Suppressor macrophage (primary cell): ENCODE measurements at regions not wholly inside any gene's neighbourhood (a gene's known extent, or its start where the extent isn't known, plus 50 kb on each side); places are given as distances from the start of the nearest gene placed in this dataset.
"Not testable (repeated sequence)": the region's sequence is repeated elsewhere in the genome, so short reads cannot be mapped to it uniquely, and the experiment has no call there.

Experiments used
- DNase-seq, 4 experiments: peaks; one replicate each; pipeline ENCODE4 v3.0.0-alpha.2; 2020 to 2022

DNA sequence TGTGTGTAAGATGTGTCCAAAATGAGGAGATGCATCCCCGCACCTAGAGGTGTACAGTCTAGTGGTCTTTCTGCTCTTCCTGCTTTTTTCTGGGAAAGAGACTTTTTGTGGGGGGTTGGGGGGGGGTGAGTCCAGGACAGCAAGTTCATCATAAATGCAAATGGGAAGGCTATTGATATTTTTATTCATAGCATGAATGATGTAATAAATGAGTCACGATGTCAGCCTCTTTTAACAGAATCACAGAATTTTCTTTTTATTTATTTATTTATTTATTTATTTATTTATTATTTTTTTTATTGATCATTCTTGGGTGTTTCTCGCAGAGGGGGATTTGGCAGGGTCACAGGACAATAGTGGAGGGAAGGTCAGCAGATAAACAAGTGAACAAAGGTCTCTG lies 111.3 kb downstream of the C9orf152 start:
- not testable (repeated sequence) for DNase-seq

DNA sequence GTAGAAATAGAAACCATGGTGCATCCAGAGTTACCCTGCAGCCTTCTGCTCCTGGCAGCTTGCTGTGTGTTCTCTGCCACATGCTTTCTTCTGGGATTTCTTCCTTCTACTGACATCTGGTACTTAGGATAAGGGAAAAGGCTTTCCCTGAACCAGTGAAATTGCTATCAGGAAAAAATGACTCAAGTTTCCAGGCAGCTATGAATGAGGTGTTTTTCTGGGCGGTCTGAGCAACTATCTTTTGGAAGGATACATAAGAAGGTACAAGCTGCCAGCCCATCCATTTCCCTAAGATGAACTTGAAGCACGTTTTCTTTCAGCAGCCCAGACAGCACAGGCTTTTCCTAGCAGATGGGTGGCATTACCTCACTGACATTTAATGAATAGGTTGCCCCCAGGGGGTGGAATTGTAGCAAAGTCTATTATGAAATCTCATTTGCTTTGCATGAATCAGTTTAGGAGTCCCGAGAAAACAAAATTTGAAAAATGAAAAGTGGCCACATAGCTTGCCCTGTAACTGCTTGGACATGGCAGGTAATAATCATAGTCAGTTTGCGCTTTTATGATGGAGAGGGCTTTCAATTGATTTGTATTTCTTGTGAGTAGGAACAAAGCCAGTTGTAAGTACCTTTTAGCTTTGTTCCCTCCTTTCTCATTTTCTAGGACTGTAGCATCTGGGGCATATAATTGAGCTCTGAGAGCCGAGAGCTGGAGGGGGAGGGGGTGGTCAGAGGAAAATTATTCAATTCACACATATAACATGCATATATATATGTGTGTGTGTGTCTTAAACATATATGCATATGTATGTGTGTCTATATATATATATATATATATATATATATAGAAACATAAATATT lies 108.5 kb downstream of the C9orf152 start:
- DNase-seq, result no peak

DNA sequence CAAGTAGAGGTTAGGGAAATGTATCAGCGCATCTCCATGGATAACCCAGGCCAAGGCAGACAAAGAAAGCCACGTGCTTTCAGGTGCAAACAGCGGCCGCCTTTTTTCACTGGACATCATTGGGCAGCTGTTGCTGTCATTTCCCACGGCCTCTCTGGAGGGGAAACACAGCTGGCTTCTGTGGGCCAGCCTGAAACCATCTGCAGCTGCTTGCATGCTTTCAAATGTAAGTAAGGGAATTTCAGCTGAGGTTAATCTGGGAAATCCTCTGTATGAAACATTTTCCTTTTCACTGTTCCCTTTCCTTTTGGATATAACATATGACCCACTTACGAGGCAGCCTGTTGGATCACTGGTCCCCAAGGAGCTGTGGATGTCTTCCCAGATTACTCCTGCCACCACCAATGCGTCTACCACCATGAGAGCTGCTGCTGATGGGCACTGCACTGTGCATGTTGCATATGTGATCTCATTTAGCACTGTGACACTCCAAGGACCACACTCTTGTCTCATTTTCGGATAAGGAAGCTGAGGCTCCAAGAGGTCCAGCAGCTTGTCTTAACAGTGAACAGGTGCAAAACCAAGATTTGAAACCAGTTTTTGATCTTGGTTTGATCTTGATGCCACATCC lies 106.3 kb downstream of the C9orf152 start:
- no peak for DNase-seq

DNA sequence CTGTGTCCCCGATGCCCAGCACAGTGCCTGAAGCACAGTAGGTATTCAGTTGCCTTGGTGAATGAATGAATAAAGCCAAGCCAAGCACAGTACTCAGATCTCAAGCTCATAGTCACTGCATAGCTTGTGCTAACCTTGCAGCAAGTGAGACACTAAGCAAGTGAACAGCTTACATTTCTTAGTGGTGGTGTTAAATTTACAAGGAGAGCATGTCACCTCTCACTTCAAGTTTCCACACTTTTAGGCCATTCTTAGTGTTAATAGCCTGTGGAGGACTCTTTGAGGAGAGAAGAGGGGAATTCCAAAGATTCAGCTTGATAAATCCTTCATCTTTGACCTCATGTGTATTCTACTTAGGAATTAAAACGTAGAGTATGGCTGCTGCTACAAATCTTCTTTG lies 104.7 kb downstream of the C9orf152 start:
- DNase-seq, result no peak

DNA sequence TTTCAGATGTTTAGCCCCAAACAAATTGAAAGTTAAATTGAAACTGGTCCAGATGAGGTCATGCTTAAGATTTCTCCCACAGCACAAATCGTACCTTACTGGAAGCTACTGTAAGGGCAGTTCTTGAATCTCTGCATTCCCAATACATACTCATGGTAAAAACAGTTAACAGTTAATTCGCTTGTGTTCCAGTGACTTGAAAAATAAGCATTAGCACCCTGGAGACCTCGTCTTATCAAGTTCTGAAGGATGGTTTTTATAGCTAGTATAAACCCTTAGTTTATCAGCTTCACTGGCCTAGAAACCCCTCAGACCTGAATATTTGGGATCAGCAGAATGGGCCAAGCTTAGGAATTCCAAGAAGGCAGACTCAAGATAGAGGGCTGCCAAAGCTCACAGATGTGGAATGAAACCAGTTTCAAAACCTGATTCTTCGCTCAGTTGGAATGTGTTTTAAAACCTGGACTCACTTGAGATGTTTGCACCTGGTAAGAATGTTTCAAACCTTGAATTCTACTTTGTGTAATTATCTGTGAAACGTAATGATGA lies 103.6 kb downstream of the C9orf152 start:
- no peak for DNase-seq

DNA sequence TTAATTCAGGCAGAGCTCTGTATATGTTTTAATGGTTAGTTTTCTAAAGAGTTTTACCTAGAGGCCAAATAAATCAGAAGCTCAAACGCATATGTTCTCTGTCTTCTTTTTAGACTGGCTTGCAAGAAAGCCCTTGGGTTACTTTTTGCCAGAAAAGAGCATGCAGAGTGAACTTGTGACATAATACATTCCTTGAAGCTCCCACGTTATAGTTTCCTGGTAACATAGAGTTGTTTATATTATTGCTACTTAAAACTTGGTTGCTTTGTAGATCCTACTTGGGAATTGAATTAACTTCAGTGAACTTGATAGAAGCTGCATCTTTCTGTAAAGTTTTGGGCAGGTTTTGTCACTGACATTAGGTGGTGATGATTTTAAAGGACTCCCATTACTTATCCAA lies 102.9 kb downstream of the C9orf152 start:
- no peak for DNase-seq

DNA sequence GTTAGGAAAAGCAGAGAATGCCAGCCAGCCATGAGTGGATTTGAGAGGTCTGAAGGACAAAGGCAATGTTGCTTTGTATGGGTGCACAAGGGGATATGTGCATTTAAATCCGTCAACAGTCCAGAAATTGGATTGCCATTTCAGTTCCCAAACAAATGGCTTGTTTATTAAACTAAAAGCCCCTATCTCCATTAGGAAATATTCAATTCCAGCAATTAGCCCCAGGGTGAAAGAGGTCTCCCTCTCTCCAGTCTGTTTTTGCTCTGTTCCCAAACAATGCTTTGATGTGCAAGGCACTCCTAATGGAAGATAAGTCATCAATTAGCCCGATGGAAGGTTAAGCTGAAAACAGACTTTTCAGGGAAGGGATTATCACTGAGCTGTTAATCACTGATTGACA lies 101.3 kb downstream of the C9orf152 start:
- DNase-seq, result no peak

DNA sequence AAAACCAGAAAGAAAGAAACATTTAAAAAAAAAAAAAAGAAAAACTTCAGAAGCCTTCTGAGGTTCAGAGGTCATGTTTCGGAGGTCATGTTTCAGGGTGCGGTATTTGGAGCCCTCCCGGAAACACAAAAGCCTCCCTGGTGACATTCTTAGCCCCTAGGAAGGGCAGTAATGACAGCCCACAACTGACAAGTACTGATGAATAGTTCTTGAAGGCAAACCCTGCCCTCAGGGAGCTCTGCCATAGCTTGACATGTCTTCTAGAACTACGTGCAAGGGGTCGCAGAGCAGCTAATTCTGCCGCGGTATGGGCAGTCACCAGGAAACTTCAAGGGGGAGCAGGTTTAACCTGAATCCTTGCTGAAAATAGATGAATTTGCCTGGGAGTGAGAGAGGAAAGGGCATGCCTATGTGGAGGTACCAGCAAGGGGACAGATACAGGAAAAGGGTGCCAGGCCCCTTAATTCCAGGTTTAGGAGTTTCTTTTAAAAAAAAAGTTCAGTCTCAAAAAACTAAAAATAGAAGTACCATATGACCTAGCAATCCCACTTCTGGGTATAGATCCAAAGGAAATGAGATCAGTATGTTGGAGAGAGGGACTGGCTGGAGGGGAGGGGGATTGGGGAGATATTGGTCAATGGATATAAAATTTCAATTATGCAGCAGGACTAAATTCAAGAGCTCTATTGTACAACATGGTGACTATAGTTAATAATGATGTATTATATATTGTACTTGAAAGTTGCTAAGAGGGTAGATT lies 98.4 kb downstream of the C9orf152 start:
- no peak for DNase-seq

DNA sequence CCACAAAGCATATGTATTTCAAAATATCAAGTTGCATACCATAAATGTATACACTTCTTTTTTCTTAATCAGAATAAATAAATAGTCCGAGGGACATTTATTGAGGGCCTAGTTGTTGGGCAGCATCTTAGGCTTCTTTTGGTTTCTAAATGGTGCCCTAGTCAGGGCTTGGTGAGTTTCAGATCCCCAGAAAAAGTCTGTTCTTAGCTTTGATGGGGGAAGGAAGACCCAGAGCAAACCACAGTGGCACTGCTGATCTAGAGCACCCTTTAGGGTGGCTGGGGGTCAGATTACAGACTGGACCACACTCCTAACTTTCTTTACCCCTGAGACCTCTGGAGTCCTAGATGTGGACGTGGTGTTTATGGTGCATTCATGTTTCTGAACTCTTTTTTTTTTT lies 97.8 kb downstream of the C9orf152 start:
- no peak for DNase-seq

DNA sequence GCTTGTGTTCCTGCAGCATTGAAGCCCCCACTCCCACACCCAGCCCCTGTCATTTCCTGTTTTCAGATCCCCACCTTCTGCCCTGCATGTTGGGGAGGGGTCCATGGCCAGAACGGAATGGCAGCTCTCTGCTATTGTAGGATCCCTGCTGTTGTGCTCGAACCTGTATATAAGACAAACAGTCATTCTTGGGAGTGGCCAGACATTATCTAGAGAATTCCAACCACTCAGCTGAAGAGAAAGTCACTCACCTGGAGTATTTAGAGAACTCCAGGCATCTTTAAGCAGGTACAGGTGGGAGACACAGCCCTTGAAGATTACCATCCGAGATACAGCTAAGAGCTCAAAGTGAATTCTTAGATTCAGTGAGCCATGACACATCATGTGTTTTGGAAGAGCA lies 96.1 kb downstream of the C9orf152 start:
- DNase-seq, result no peak

DNA sequence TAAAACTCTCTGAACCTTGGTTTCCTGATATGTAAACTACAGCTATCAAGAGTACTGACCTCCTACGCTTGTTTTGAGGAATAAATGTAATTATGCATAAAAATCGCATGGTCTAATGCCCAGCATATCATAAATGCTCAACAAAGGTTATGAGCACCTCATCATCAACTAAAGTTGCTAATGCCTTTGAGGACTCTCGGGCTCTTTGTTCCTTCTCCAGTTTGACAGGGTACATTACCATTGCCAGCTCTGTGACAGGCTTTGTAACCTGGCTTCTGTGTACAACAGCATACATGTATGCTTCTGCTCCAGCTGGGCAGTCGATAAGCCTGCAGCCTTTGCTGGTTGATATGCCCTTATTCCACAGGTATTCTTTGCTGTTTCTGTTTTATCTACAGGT lies 95.2 kb downstream of the C9orf152 start:
- no peak for DNase-seq

DNA sequence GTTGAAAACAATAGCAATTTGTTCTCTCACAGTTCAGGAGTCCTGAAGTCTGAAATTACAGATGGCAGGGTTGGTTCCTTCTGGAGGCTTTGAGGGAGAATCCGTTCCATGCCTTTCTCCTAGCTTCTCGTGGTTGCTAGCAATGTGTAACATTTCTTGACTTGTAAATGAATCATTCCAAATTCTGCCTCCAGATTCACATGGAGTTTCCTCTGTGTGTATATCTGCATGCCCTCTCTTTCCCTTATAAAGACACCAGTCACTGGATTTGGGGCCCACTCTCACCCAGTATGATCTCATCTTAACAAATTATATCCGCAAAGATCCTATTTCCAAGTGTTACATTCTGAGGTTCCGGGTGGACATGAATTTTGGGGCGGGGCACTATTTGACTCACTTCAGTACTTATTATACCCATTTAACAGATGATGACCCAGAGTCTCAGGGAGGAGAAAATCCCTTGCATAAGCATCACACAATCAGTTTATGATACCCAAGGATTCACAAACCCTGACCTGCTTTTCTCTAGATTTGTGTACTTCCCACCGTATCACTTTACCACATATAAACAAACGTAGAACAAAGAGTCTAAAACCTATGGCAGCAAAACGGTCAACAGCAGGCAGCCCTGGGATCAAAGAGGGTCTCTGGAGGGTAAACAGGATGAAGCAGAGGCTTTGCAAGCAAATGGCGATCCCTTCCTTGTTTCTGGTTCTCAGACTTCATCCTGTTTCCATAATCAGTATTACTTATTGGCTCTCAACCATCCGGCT lies 93.7 kb downstream of the C9orf152 start:
- DNase-seq, result no peak

DNA sequence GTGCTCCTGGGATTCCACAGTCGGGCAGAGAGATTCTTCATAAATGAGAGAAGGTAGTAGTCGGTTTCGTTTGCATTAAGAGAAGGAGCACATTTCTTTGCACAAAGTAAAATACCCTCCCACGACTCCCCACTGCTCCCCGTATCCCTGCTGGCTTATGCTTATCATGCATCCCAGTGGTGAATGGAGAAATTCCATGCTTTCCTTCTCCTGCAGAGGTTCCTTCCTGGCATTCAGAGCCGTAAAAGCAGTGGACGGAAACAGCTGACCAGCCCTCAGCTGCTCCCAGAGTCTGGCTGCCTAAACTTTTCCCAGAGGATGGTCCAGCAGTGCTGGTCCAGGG lies 93.1 kb downstream of the C9orf152 start:
- DNase-seq, result no peak

DNA sequence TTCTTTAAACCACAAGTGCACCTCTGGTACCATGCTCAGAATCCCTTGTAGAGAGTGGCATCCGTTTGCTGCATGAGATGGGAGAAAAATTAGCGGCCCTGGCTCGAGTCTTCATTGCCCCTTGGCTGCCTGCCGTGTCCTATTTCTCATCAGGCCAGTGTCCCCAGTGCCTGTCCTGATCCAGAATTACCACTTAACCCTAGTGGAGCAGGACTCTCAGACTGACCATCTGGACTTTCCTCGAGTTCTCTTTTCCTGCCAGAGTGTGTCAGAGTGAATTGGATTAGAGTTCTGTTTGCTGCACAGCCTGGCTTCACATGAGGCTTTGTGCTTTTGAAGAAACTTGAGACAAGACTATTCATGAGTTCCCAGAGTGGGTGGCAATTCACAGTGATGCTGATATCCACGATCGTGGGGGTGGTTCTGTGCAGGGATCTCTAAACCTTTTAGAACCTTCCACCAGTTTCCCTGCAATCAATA lies 92.6 kb downstream of the C9orf152 start:
- no peak for DNase-seq

DNA sequence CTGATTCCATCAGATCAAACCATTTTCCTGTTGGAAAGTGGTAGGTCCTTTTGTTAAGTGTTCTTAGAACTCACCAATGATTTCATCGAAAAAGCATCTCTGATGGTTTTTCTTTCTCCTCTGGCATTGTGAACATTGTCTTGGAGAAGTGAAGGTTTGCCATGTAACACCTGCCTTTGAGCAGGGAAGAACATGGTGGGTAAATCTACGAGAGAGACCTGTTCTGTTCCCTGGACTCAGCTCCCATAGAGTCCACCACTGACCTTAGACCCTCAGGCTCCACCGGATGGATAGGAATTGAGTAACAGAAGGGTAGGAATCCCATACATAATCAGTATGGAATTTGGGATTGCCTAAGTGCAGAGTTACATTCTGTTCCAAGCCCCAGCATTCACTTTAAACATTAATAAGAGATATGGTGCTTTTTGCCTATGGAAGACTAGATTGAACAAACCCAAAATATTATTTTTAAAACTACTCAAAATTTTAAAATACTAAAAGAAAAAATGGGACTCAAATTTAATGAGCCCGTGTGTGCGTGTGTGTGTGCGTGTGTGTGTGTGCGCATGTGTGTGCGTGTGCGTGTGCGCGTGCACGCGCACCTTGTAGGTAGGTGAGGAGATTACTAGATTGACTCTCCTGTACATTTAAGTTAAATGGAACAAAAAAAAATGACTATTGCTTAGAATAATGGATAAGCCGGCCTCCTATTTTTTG lies 92.0 kb downstream of the C9orf152 start:
- no peak for DNase-seq

DNA sequence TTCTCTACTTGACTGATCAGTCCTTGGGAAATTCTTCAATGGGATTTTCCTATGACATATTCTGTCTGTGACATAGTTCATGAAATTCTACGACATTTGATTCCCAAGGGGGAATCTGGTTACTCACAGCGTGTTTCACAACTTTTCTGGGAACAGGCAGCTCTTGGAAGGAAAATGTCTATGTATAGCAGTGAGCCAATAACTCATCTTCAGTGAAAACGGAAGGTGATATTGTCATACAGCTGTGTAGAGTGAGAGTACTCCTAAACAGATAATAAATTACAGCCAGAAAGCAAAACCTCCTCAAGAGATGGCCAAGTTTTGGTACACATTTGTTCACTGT lies 91.4 kb downstream of the C9orf152 start:
- no peak for DNase-seq

DNA sequence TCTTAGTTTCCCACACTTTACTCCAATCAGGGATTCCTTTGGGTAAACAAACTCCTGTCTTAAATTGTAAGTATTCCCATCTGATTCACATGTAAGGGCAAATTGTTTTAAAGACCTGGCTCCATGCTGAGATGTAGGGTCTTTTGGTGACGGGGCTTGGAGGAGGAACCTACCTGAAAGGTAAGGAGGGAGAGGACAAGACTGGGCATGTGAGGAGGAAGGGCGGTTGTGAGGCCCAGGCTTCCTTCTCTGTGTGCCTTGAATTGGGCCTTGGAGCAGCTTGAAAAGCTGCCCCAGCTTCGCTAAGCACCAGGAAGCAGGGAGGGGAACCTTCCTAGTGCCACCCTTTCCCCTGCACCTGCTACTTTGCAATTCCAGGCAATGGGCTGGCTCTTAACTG lies 86.8 kb downstream of the C9orf152 start:
- DNase-seq, result no peak

DNA sequence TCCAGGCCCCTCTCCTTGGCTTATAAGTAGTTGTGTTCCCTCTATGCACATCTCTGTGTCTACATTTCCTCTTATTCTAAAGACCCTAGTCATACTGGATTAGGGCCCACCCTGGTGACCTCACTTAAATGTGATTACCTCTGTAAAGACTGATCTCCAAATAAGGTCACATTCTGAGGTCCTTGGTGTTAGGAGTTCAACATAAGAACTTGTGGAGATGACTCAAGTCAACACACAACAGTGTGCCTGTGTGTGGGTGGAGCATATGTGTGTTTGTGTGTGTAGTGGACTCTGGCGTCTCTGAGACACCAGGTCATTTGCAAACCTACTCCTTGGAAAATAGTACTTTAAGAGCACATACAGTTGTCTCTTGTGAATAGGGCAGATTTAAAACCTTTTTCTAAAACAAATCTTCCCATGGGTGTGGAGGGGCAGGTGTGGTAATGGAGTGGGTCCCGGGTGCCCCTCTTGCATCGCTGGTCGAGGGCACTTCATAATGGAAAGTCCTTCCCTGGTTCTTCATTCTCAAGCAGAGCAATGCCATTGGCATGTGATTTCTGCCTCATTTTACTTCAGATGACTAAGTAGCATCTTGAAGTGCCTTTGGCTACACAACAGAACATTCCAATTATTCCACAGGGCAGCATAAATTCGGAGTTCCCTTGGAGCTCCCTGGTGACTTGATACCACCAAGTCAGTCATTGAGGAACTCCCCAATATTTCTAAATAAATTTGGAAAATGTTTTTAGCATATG lies 84.4 kb downstream of the C9orf152 start:
- DNase-seq, result peak in 2 of 4 experiments; percentile 37 to 48

DNA sequence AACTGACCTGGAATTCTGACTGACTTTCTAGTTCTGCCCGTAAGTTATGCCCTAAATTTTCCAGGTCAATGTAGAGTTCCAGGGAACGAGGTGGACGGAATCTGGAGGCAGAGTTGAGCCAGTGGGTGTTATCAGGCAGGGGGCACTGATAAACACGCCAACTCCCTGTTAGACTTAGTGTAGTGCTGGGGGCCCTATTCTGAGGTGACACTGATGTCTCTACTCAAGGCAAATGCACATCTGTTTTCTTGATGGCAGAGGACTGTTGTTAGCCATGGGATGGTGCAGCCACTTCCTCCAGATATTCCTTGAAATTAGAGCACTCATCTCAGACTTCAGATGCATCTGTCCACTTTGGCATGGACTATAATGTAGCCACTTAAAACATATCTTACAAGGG lies 83.5 kb downstream of the C9orf152 start:
- no peak for DNase-seq

DNA sequence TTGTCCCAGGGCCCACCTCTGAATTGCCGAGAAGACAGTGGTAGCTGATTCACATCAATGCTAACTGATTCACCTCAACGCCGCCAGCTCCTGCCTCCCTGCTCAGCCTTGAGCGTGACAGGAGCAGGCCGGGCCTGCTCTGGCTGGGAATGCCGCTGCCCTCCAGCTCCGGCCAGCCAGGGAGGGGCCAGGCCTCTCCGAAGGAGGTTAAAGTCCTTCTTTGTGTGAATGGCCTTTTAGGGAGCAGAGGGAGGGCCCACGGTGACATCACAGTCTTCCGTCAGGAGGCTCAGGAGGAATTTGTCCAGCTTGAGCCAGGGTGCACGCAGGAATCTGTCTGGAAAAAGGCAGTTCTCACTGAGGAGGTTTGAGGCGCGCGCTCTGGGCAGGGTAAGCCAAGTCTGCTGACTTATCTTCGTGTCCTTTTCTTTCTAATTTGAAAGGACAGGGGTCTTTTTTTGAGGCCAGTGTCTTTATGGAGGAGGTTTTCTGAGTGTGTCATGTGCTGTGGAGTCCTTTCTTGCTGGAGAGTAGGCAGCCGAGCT lies 82.7 kb downstream of the C9orf152 start:
- no peak for DNase-seq
